SK-N-MC (cell line): ENCODE measurements at regions not wholly inside any gene's neighbourhood (a gene's known extent, or its start where the extent isn't known, plus 50 kb on each side); places are given as distances from the start of the nearest gene placed in this dataset.

Source experiments
- EZH2 ChIP-seq: fragments of 200-600 bp; sonication (generic); IDR thresholded peaks from one replicate; pipeline ENCODE4 v1.6.1; 2017; ENCODE audit warnings: antibody characterized with exemption
- POLR2AphosphoS5 ChIP-seq: IDR thresholded peaks from 2 replicates; pipeline ENCODE4 v1.6.1; 2012; ENCODE audit warnings: mild to moderate bottlenecking, low read depth, low read length, borderline replicate concordance

DNA sequence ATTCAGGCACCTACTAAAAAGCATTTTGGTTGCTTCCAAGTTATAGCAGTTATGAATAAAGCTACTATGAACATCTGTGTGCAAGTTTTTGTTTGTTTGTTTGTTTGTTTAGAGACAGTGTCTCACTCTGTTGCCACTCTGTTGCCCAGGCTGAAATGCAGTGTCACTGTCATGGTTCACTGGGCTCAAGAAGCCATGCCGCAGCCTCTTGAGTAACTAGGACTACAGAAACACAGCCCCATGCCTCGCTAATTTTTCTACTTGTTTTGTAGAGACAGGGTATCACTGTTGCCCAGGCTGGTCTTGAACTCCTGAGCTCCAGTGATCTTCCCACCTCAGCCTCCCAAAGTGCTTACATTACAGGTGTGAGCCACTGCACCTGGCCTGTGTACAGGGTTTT is 795.9 kb downstream of the EPHA7 start:
- TF ChIP-seq EZH2 (no peak), POLR2AphosphoS5 (no peak)
